Activated CD8-positive, alpha-beta memory T cell treated with anti-CD3 and anti-CD28 coated beads for 48 hours (primary cell): ENCODE measurements at regions not wholly inside any gene's neighbourhood (a gene's known extent, or its start where the extent isn't known, plus 50 kb on each side); places are given as distances from the start of the nearest gene placed in this dataset.
"Not testable (repeated sequence)": the region's sequence is repeated elsewhere in the genome, so short reads cannot be mapped to it uniquely, and the experiment has no call there.

Source experiments
- DNase-seq, 3 experiments: peaks; one replicate each; pipeline ENCODE4 v3.0.0-alpha.2; 2020; ENCODE audit warnings: low read depth in 2 of 3, low spot score in 2 of 3

DNA sequence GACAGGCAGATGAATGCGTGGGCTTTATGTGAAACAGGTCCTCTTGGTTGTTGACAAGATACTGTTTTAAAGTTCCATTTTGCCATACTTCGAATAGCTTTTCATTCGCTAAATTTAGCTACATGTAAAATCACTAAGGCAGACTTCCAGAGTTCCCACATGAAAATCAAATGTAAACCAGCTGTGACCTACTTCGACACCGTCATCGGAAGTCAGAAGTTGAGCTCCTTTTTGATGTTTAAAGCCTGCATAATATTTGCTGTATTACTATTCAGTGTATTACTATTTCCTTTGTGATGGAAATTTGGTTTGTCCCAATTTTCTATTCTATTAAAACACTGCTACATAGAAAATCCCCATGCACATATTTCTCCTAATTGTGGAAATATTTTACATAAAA is 115.3 kb downstream of the IGLL1 start:
- DNase-seq, result not testable (repeated sequence)

DNA sequence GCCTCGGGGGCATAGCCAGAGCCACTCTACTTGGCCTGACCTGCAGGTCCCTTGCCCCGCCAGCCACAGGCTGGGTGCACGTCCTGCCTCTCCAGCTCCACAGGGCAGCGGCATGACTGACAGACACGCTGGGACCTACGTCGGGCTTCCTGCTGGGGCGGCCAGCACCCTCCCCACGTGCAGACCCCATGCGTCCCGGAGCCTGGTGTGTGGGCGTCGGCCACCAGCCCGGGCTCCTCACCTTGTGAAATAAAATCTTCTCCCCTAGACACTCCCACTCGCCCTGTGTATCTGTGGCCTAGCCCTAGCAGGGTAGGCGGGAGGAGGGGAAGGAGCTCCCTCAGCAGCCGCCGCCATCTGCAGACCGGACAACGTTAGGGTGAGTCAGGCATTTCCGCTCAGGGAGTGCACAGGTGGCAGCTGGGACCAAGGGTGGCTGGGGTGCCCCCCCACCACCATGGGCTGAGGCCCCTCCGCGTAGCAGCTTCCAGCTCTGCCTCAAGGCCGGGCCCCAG is 119.5 kb downstream of the IGLL1 start:
- not testable (repeated sequence) for DNase-seq

GRCh38 chr22:23459645-23460516 is 120.2 kb downstream of the IGLL1 start:
- DNase-seq, result not testable (repeated sequence)

DNA sequence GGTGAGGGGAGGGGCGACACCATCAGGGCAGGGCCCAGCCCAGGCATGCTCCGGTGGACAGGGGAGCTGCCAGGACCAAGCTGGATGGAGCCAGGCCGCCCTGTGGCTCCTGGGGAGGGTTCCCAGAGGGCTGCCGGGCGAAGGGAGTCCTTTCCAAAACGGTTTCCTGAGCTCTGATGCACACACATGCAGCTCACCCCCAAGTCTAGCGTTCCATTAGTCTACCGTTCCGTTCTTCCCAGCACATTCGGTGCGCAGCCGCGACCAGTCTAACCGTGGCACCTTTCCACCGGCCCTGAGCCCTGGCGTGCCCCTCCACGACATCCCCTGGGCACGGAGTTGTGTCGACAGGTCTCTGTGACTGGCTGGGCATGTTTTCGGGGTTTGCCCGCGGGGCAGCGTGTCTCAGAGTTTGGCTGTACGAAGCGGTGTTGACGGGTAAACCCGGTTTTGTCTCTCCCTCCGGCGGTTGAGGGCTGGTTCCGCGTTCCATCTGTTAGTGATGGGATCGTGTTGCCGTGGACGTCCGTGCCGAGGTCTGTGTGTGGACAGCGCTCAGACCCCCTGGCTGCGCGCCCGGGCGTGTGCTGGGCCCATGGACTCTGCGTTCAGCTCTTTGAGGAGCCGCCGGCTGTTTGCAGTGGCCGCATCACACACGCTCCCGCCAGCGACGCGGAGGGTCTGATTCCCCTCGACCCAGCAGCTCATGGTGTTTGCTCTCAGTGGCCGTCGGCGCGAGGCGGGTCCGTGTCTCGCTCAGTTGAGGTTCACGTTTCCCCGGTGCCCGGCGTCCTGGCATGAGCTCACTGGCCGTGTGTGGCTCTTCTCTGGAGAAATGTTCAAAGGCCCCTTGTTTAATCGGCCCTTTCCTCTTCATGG is 121.2 kb downstream of the IGLL1 start:
- DNase-seq, result no peak

DNA sequence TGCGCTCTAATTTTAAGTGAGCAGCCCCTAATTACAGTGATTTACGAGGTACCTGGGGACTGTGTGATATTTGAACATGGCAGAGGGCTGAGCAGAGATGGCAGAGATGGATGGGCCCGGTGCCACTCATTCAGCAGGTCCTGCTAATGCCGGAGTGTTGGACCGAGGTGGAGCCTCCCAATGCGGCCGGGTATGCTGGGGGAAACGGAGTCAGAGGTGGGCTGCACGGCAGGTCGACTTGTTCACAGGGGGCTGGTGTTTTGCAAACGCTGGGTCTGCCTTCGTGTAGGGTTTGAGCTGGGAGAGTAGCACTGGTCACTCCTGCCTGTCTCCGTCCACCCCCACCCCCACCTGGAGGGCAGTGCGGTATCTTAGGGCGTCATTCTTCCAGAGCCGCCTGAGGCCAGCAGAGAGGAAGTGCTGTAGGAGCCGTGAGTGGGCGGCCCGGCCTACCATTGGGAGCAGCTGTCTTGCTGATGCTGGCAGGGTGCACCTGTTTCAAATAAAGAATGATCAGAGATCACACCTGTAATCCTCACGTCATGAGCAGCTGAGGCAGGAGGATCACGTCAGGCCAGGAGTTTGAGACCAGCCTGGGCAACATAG is 122.6 kb downstream of the IGLL1 start:
- no peak for DNase-seq

- DNase-seq, result not testable (repeated sequence)
These were observed 123.3 kb downstream of the IGLL1 start for GRCh38 chr22:23456666-23457379.

GRCh38 chr22:23454345-23454744 is 125.7 kb downstream of the IGLL1 start:
- DNase-seq, result not testable (repeated sequence)

- DNase-seq, result no peak
These were observed 126.8 kb downstream of the IGLL1 start for GRCh38 chr22:23453277-23453676.

DNA sequence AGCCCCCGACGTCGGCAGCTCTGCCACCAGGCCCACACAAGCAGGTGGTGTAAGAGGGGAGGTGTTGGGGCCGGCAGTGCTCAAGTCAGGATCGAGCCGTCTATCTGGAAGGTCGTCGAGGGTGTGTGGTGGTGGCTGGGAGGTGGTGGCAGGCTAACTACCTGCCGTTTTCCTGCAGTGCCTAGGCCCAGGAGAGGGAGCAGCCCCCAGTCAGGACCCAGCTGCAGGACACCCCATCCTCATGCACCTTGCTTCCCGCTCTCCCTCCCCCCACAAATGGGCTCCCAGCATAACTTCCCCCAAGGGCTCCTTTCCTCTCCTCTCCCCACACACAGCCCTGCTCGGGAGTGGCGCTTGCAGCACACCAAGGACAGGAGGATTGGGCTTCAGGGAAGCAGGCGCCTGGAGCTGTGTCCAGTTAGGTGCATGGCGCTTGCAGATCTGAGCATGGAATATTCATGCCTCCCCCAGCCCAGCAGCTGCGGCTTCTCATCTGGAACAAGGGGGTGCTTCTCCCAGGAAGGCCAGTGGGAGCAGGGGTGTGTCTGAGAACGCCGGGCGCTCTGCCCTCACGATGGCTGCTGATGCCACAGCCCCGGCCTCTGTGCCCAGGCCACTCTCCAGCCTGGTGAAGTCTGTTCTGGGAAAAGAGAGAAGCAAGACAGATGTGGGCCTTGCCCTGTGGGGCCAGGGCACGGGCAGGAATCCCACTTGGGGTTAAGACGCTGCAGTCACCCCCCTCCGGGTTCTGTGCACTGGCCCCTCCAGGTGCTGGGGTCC is 127.7 kb downstream of the IGLL1 start:
- DNase-seq, result no peak

GRCh38 chr22:23451452-23452230 is 128.4 kb downstream of the IGLL1 start:
- not testable (repeated sequence) for DNase-seq

- DNase-seq, result not testable (repeated sequence)
These were observed 129.3 kb downstream of the IGLL1 start for GRCh38 chr22:23450821-23451220.

DNA sequence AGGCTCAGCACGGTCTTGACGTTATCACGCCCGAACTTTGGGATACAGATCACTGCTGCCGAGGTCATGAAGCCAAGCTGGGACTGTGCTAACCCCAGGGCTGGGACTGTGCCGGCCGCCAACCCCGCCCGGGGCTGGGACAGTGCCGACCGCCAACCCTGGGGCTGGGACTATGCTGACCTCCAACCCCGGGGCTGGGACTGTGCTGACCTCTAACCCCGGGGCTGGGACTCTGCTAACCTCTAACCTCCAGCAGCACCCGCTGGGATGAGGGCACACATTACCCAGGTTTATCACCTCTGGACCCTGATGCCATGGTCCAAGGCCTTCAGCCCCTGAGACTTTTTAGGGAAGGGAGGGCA is 129.7 kb downstream of the IGLL1 start:
- DNase-seq, result no peak

DNA sequence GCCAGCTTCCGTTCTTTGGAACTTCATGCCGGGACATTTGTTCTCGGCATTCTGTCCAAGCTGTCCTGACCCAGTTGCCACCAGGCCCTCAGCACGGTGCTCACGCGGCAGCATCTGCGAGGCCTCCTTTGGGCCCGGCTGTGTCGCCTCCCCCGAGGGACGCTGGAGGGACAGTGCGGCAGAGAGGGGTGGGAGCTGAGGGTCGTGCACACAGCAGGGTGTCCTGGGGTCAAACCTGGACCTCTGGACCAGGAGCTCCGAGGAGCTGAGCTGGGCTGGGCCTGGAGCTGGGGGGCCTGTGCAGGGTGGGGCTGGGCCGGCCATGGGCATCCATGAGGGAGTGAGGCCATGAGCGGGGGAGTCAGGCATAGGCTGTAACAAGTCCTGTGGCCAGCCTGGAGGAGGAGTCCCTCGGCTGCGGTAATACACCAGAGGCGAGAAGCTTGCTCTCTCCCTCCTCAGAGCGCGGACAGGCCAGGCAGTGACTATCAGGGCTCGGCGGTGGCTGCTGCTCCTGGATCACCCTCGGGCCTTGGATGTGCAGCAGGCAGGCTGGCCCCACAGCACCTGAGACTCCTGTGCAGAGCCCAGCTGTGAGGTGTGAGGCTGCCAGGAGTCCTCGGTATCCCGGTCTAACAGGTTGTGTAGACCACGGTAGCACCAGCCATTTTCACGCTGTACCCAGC is 130.2 kb downstream of the IGLL1 start:
- not testable (repeated sequence) for DNase-seq

DNA sequence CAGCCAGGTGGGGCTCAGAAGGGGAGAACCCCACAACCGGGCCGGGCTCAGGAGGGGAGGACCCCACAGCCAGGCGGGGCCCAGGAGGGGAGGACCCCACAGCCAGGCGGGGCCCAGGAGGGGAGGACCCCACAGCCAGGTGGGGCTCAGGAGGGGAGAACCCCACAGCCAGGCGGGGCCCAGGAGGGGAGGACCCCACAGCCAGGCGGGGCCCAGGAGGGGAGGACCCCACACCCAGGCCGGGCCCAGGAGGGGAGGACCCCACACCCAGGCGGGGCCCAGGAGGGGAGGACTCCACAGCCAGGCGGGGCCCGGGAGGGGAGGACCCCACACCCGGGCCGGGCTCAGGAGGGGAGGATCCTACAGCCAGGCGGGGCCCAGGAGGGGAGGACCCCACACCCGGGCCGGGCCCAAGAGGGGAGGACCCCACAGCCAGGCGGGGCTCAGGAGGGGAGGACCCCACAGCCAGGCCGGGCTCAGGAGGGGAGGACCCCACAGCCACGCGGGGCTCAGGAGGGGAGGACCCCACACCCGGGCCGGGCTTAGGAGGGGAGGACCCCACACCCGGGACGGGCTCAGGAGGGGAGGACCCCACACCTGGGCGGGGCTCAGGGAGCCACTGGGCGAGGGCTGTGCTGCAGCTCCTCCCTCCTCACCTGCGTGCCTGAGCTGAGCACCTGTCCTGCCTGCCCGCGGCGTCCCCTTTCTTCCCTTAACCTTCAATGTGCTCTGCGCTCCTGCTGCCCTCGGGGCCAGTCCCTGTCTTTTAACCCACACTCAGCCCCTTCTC is 131.4 kb downstream of the IGLL1 start:
- DNase-seq, result not testable (repeated sequence)

- DNase-seq, result no peak
These were observed 133.2 kb downstream of the IGLL1 start for GRCh38 chr22:23446796-23447350.

DNA sequence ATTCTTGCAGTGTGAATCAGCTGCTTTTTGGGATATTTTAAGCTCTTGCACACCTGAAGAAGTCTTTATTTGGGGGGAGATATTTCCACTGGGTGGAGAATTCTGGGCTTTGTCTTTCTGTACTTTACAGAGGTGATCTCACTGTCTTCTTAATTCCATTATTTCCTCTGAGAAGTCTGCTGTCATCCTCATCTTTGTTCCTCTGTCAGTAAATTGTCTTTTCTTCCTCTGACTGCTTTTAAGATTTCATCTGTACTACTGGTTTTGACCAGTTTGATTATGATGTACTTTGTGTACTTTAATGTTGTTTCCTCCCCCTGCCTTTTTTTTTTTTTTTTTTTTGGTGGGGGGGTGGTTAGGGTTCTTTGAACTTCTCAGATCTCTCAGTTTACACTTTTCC is 133.9 kb downstream of the IGLL1 start:
- not testable (repeated sequence) for DNase-seq

- DNase-seq, result not testable (repeated sequence)
These were observed 136.2 kb downstream of the IGLL1 start for GRCh38 chr22:23443905-23444304.
